GM23338 (cell line): ENCODE measurements at regions not wholly inside any gene's neighbourhood (a gene's known extent, or its start where the extent isn't known, plus 50 kb on each side); places are given as distances from the start of the nearest gene placed in this dataset.

Source experiments
- ATAC-seq: fragments of 200-7000 bp; cut with Tn5 transposase; 3 replicates; pipeline ENCODE4 v1.9.1; 2020
- DNase-seq: peaks from one replicate; pipeline ENCODE4 v3.0.0-alpha.2; 2015; ENCODE audit warnings: low spot score
- H2AFZ ChIP-seq: fragments of 200-600 bp; sonication (generic); 2 replicates; pipeline ENCODE4 v1.8.0; 2016; ENCODE audit warnings: antibody characterized with exemption, mild to moderate bottlenecking, moderate library complexity
- H3F3A ChIP-seq: fragments of 200-600 bp; sonication (generic); replicated peaks from 2 replicates; pipeline ENCODE4 v1.8.0; 2017; ENCODE audit warnings: antibody characterized with exemption, mixed run types, low read depth
- H3K27ac ChIP-seq: fragments of 200-600 bp; sonication (generic); 2 replicates; pipeline ENCODE4 v1.6.1; 2016; ENCODE audit warnings: low read depth
- H3K27me3 ChIP-seq: fragments of 200-600 bp; sonication (generic); 2 replicates; pipeline ENCODE4 v1.8.0; 2016; ENCODE audit warnings: mild to moderate bottlenecking, mixed run types, moderate library complexity; ENCODE audit not compliant: insufficient read depth
- H3K36me3 ChIP-seq: fragments of 200-600 bp; sonication (generic); 2 replicates; pipeline ENCODE4 v1.8.0; 2016; ENCODE audit warnings: mild to moderate bottlenecking; ENCODE audit not compliant: insufficient read depth
- H3K4me1 ChIP-seq: fragments of 200-600 bp; sonication (generic); 2 replicates; pipeline ENCODE4 v1.8.0; 2016; ENCODE audit warnings: mild to moderate bottlenecking, moderate library complexity; ENCODE audit not compliant: insufficient read depth
- H3K4me2 ChIP-seq: fragments of 200-600 bp; sonication (generic); 2 replicates; pipeline ENCODE4 v1.7.1; 2017; ENCODE audit warnings: mixed run types
- H3K4me3 ChIP-seq: fragments of 200-600 bp; sonication (generic); 2 replicates; pipeline ENCODE4 v1.6.1; 2016; ENCODE audit warnings: mixed run types
- H3K79me2 ChIP-seq: fragments of 200-600 bp; sonication (generic); replicated peaks from 2 replicates; pipeline ENCODE4 v1.8.0; 2017; ENCODE audit warnings: mild to moderate bottlenecking; ENCODE audit not compliant: insufficient read depth
- H3K9me2 ChIP-seq: fragments of 200-600 bp; sonication (generic); 2 replicates; pipeline ENCODE4 v1.8.0; 2017; ENCODE audit not compliant: insufficient read depth
- H4K20me1 ChIP-seq: fragments of 200-600 bp; sonication (generic); replicated peaks from 2 replicates; pipeline ENCODE4 v1.8.0; 2017; ENCODE audit warnings: mild to moderate bottlenecking; ENCODE audit not compliant: insufficient read depth
- H3K27ac Mint-ChIP-seq: 2 replicates; pipeline ENCODE4 v1.8.0; 2020; ENCODE audit warnings: inconsistent platforms, mild to moderate bottlenecking, moderate library complexity, mixed read lengths
- H3K27me3 Mint-ChIP-seq: 3 replicates; pipeline ENCODE4 v1.8.0; 2022; ENCODE audit warnings: low read depth, mild to moderate bottlenecking, moderate library complexity, mixed read lengths, inconsistent platforms; ENCODE audit not compliant: insufficient read depth, poor library complexity
- H3K36me3 Mint-ChIP-seq: 3 replicates; pipeline ENCODE4 v1.8.0; 2021; ENCODE audit warnings: low read depth, mild to moderate bottlenecking, inconsistent platforms, moderate library complexity, mixed read lengths
- H3K4me1 Mint-ChIP-seq: 3 replicates; pipeline ENCODE4 v1.8.0; 2020; ENCODE audit warnings: mild to moderate bottlenecking, inconsistent platforms, mixed read lengths
- H3K4me3 Mint-ChIP-seq: 3 replicates; pipeline ENCODE4 v1.8.0; 2021; ENCODE audit warnings: moderate library complexity, mild to moderate bottlenecking, inconsistent platforms, mixed read lengths
- H3K9me3 Mint-ChIP-seq: 3 replicates; pipeline ENCODE4 v1.8.0; 2020; ENCODE audit warnings: moderate library complexity, mild to moderate bottlenecking, inconsistent platforms, mixed read lengths
- CREB1 ChIP-seq: fragments of 250-450 bp; sonication (Bioruptor Pico); IDR thresholded peaks from 2 replicates; pipeline ENCODE4 v1.5.0; 2020; ENCODE audit warnings: low read depth, mild to moderate bottlenecking, moderate library complexity
- EZH2phosphoT487 ChIP-seq: fragments of 200-600 bp; sonication (generic); IDR thresholded peaks from one replicate; pipeline ENCODE4 v1.8.1; 2018; ENCODE audit warnings: antibody characterized with exemption; ENCODE audit not compliant: unreplicated experiment
- JUNB ChIP-seq: IDR thresholded peaks from one replicate; pipeline ENCODE4 v1.6.1; 2016; ENCODE audit warnings: antibody characterized with exemption; ENCODE audit not compliant: unreplicated experiment
- STAT1 ChIP-seq: IDR thresholded peaks from one replicate; pipeline ENCODE4 v1.6.1; 2016; ENCODE audit warnings: antibody characterized with exemption; ENCODE audit not compliant: unreplicated experiment
- ZNF114 ChIP-seq: fragments of 250-450 bp; sonication (Bioruptor Pico); IDR thresholded peaks from 2 replicates; pipeline ENCODE4 v1.5.0; 2020; ENCODE audit warnings: mild to moderate bottlenecking, moderate library complexity
- ZNF331 ChIP-seq: fragments of 250-450 bp; sonication (Bioruptor Pico); IDR thresholded peaks from 2 replicates; pipeline ENCODE4 v1.5.0; 2020; ENCODE audit warnings: low read depth, mild to moderate bottlenecking, moderate library complexity
- TF ChIP-seq, protein P1 (sequence below): IDR thresholded peaks from one replicate; pipeline ENCODE4 v1.6.1; 2018; ENCODE audit warnings: antibody characterized with exemption; ENCODE audit not compliant: unreplicated experiment
- TF ChIP-seq, protein P2 (sequence below): IDR thresholded peaks from 2 replicates; pipeline ENCODE4 v1.6.1; 2016; ENCODE audit warnings: antibody characterized with exemption
- TF ChIP-seq, protein P3 (sequence below), 2 experiments: fragments of 200-600 bp in 1 of 2; sonication (generic) in 1 of 2; conservative IDR thresholded peaks; 2 replicates each; pipeline versions ENCODE4 v1.5.1 to v1.6.1; 2016 to 2017; ENCODE audit warnings: antibody characterized with exemption in 2 of 2, low read depth in 2 of 2, mild to moderate bottlenecking in 2 of 2, moderate library complexity in 1 of 2
- TF ChIP-seq, protein P4 (sequence below): fragments of 250-450 bp; sonication (Bioruptor Pico); IDR thresholded peaks from 2 replicates; pipeline ENCODE4 v1.5.0; 2020; ENCODE audit warnings: mild to moderate bottlenecking, moderate library complexity

DNA sequence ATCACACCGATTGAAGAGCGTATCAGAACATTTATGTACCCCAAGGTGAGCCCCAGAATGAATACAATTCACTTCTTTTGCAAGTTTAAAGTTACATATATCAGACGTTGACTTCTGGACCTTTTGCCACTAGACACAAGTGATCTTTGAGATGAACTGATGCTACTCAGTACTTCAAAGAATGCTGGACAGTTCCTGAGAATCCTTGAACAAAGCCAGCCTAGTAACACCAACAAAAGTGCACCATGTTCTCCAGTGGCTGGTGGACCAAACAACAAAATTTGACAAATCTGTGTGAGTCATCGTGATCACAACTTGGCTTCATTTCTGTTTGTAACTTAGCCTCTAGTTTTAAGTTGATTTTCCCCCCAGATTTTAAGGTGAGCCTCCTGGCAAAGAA lies 355.7 kb downstream of the SOX2 start:
- H3K4me3 Mint-ChIP-seq, result no peak overlapping the region
- Histone ChIP-seq H4K20me1 (no peaks in the 10 kb centered on the region), H3K27ac (no peak overlapping the region), H3K4me3 (no peak overlapping the region), H2AFZ (no peak overlapping the region), H3K4me1 (no peaks in the 10 kb centered on the region), H3K4me2 (no peak overlapping the region), H3K36me3 (no peaks in the 10 kb centered on the region), H3F3A (no peaks in the 10 kb centered on the region), H3K27me3 (no peaks in the 10 kb centered on the region), H3K79me2 (no peaks in the 10 kb centered on the region), H3K9me2 (no peaks in the 10 kb centered on the region)
- no peaks in the 10 kb centered on the region for H3K36me3 Mint-ChIP-seq
- TF ChIP-seq ZNF331 (CRISPR knock-in tag), result no peak
- TF ChIP-seq, protein P1, sequence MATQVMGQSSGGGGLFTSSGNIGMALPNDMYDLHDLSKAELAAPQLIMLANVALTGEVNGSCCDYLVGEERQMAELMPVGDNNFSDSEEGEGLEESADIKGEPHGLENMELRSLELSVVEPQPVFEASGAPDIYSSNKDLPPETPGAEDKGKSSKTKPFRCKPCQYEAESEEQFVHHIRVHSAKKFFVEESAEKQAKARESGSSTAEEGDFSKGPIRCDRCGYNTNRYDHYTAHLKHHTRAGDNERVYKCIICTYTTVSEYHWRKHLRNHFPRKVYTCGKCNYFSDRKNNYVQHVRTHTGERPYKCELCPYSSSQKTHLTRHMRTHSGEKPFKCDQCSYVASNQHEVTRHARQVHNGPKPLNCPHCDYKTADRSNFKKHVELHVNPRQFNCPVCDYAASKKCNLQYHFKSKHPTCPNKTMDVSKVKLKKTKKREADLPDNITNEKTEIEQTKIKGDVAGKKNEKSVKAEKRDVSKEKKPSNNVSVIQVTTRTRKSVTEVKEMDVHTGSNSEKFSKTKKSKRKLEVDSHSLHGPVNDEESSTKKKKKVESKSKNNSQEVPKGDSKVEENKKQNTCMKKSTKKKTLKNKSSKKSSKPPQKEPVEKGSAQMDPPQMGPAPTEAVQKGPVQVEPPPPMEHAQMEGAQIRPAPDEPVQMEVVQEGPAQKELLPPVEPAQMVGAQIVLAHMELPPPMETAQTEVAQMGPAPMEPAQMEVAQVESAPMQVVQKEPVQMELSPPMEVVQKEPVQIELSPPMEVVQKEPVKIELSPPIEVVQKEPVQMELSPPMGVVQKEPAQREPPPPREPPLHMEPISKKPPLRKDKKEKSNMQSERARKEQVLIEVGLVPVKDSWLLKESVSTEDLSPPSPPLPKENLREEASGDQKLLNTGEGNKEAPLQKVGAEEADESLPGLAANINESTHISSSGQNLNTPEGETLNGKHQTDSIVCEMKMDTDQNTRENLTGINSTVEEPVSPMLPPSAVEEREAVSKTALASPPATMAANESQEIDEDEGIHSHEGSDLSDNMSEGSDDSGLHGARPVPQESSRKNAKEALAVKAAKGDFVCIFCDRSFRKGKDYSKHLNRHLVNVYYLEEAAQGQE, result peak; percentile 57
- no peak for TF ChIP-seq CREB1 (CRISPR knock-in tag)
- TF ChIP-seq ZNF114 (CRISPR knock-in tag), result no peak
- no peak for TF ChIP-seq STAT1
- TF ChIP-seq, protein P2, sequence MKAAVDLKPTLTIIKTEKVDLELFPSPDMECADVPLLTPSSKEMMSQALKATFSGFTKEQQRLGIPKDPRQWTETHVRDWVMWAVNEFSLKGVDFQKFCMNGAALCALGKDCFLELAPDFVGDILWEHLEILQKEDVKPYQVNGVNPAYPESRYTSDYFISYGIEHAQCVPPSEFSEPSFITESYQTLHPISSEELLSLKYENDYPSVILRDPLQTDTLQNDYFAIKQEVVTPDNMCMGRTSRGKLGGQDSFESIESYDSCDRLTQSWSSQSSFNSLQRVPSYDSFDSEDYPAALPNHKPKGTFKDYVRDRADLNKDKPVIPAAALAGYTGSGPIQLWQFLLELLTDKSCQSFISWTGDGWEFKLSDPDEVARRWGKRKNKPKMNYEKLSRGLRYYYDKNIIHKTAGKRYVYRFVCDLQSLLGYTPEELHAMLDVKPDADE, result no peak
- H3K27me3 Mint-ChIP-seq, result peaks cover 5% of the 10 kb centered on the region
- no peak for DNase-seq
- H3K4me1 Mint-ChIP-seq, result no peaks in the 10 kb centered on the region; the same call in 1 of the 3 replicates
- no peak overlapping the region for H3K27ac Mint-ChIP-seq
- no peaks in the 10 kb centered on the region for H3K9me3 Mint-ChIP-seq
- no peak for ATAC-seq

DNA sequence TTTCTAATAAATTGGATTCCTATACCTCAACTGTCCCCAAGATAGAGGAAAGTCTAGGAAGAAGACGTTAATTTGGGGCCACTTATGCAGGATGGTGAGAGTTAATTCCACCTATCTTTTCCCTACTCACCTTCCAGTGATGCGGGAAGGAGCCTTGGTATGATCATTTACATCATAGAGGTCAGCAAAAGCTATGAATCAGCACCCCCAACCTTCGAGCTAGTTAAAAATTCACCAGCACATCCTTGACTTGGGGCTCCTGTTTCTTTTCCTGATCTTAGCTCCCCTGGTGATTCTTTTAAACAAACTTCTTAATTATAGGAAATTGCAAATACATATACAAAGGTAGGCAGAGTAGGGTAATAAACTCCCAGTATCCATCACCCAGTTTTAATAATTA lies 366.6 kb downstream of the SOX2 start:
- Histone ChIP-seq H3K4me2 (peak overlapping the region; percentile 39), H3K9me2 (no peaks in the 10 kb centered on the region), H3K79me2 (no peaks in the 10 kb centered on the region), H3K27me3 (no peaks in the 10 kb centered on the region), H3K36me3 (no peaks in the 10 kb centered on the region), H3K4me1 (peaks cover 65% of the 10 kb centered on the region), H4K20me1 (no peaks in the 10 kb centered on the region), H3K27ac (no peak overlapping the region), H3K4me3 (no peak overlapping the region), H3F3A (no peaks in the 10 kb centered on the region), H2AFZ (no peak overlapping the region)
- Mint-ChIP-seq H3K36me3 (no peaks in the 10 kb centered on the region), H3K27me3 (peaks cover 11% of the 10 kb centered on the region), H3K9me3 (no peaks in the 10 kb centered on the region), H3K4me3 (no peak overlapping the region), H3K27ac (peak overlapping the region; percentile 53; the same call in 1 of the 2 replicates), H3K4me1 (peaks cover 67% of the 10 kb centered on the region)
- ATAC-seq (peak; percentile 43; the same call in 2 of the 3 replicates), DNase-seq (peak; percentile 27)
- TF ChIP-seq, protein P3, sequence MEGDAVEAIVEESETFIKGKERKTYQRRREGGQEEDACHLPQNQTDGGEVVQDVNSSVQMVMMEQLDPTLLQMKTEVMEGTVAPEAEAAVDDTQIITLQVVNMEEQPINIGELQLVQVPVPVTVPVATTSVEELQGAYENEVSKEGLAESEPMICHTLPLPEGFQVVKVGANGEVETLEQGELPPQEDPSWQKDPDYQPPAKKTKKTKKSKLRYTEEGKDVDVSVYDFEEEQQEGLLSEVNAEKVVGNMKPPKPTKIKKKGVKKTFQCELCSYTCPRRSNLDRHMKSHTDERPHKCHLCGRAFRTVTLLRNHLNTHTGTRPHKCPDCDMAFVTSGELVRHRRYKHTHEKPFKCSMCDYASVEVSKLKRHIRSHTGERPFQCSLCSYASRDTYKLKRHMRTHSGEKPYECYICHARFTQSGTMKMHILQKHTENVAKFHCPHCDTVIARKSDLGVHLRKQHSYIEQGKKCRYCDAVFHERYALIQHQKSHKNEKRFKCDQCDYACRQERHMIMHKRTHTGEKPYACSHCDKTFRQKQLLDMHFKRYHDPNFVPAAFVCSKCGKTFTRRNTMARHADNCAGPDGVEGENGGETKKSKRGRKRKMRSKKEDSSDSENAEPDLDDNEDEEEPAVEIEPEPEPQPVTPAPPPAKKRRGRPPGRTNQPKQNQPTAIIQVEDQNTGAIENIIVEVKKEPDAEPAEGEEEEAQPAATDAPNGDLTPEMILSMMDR (conservative IDR thresholded peaks at IDR 0.05; ENCODE audit: low read depth in 2 of 2), result no peak
- TF ChIP-seq ZNF114 (CRISPR knock-in tag) (no peak), EZH2phosphoT487 (no peak), JUNB (no peak), ZNF331 (CRISPR knock-in tag) (no peak), STAT1 (no peak)
- TF ChIP-seq, protein P4, sequence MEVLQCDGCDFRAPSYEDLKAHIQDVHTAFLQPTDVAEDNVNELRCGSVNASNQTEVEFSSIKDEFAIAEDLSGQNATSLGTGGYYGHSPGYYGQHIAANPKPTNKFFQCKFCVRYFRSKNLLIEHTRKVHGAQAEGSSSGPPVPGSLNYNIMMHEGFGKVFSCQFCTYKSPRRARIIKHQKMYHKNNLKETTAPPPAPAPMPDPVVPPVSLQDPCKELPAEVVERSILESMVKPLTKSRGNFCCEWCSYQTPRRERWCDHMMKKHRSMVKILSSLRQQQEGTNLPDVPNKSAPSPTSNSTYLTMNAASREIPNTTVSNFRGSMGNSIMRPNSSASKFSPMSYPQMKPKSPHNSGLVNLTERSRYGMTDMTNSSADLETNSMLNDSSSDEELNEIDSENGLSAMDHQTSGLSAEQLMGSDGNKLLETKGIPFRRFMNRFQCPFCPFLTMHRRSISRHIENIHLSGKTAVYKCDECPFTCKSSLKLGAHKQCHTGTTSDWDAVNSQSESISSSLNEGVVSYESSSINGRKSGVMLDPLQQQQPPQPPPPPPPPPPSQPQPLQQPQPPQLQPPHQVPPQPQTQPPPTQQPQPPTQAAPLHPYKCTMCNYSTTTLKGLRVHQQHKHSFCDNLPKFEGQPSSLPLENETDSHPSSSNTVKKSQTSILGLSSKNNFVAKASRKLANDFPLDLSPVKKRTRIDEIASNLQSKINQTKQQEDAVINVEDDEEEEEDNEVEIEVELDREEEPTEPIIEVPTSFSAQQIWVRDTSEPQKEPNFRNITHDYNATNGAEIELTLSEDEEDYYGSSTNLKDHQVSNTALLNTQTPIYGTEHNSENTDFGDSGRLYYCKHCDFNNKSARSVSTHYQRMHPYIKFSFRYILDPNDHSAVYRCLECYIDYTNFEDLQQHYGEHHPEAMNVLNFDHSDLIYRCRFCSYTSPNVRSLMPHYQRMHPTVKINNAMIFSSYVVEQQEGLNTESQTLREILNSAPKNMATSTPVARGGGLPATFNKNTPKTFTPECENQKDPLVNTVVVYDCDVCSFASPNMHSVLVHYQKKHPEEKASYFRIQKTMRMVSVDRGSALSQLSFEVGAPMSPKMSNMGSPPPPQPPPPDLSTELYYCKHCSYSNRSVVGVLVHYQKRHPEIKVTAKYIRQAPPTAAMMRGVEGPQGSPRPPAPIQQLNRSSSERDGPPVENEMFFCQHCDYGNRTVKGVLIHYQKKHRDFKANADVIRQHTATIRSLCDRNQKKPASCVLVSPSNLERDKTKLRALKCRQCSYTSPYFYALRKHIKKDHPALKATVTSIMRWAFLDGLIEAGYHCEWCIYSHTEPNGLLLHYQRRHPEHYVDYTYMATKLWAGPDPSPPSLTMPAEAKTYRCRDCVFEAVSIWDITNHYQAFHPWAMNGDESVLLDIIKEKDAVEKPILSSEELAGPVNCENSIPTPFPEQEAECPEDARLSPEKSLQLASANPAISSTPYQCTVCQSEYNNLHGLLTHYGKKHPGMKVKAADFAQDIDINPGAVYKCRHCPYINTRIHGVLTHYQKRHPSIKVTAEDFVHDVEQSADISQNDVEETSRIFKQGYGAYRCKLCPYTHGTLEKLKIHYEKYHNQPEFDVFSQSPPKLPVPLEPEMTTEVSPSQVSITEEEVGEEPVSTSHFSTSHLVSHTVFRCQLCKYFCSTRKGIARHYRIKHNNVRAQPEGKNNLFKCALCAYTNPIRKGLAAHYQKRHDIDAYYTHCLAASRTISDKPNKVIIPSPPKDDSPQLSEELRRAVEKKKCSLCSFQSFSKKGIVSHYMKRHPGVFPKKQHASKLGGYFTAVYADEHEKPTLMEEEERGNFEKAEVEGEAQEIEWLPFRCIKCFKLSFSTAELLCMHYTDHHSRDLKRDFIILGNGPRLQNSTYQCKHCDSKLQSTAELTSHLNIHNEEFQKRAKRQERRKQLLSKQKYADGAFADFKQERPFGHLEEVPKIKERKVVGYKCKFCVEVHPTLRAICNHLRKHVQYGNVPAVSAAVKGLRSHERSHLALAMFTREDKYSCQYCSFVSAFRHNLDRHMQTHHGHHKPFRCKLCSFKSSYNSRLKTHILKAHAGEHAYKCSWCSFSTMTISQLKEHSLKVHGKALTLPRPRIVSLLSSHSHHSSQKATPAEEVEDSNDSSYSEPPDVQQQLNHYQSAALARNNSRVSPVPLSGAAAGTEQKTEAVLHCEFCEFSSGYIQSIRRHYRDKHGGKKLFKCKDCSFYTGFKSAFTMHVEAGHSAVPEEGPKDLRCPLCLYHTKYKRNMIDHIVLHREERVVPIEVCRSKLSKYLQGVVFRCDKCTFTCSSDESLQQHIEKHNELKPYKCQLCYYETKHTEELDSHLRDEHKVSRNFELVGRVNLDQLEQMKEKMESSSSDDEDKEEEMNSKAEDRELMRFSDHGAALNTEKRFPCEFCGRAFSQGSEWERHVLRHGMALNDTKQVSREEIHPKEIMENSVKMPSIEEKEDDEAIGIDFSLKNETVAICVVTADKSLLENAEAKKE (CRISPR knock-in tag), result no peak
